ENCODE measurements at regions not wholly inside any gene's neighbourhood (a gene's known extent, or its start where the extent isn't known, plus 50 kb on each side); places are given as distances from the start of the nearest gene placed in this dataset.

- TF ChIP-seq CTCF (conservative IDR thresholded peaks at IDR 0.05; ENCODE audit: low read depth, low read length) = no peak
Measured at GRCh38 chr16:14364112-14364385, 266.0 kb downstream of the PARN start (continued).

GRCh38 chr16:14362774-14363371, 267.2 kb downstream of the PARN start:
- H2BK15ac ChIP-seq (ENCODE audit: low read depth, low read length) = no peak overlapping the region
- no peaks in the 10 kb centered on the region for H3K9me3 ChIP-seq (ENCODE audit: control insufficient read depth, insufficient read depth, low read length)
- H3K4me2 ChIP-seq (ENCODE audit: low read depth, low read length) = peak overlapping the region; percentile 79
- H3K4me3 ChIP-seq (ENCODE audit: insufficient read depth, low read depth, low read length) = peak overlapping the region; percentile 20; the same call in 1 of the 2 replicates
- no peaks in the 10 kb centered on the region for H4K20me1 ChIP-seq (ENCODE audit: insufficient read depth, low read length)
- ATAC-seq (ENCODE audit: low read depth) = peak; percentile 54
- H2BK20ac ChIP-seq (ENCODE audit: low read depth, low read length) = peak overlapping the region; percentile 30; the same call in 1 of the 2 replicates
- peak overlapping the region; percentile 0; the same call in 1 of the 2 replicates for H3K9ac ChIP-seq (ENCODE audit: low read depth, low read length)
- H3K23ac ChIP-seq (ENCODE audit: low read depth, low read length) = peak overlapping the region; percentile 33; the same call in 1 of the 2 replicates
- no peaks in the 10 kb centered on the region for H3K36me3 ChIP-seq (ENCODE audit: control insufficient read depth, insufficient read depth, low read length)
- DNase-seq = peak; percentile 74
- peak overlapping the region; percentile 31 for H2BK120ac ChIP-seq (ENCODE audit: low read depth, low read length)
- peaks cover 10% of the 10 kb centered on the region for H3K4me1 ChIP-seq (ENCODE audit: control insufficient read depth, insufficient read depth, low read length)
- H2AK5ac ChIP-seq (ENCODE audit: low read depth, low read length) = no peak overlapping the region
- in situ Hi-C loops (cut with MboI; ENCODE audit: low sequenced_read_pairs) (loop anchor here (5.0 kb wide), 1 partner anchor 56 kb away; no protein-coding TSS in a partner anchor), intact Hi-C loops (cut with micrococcal nuclease) (loop anchor here (5.0 kb wide), 1 partner anchor 164 kb away; no protein-coding TSS in a partner anchor), dilution Hi-C loops (cut with HindIII; ENCODE audit: low sequenced_read_pairs, unreplicated experiment) (no loop called here)
- WGBS, 2 experiments (ENCODE audit: extremely low coverage in 2 of 2, insufficient read length in 1 of 2) = no CpG with 5 or more reads among the region's 20 CpGs
- H3K79me1 ChIP-seq (ENCODE audit: low read depth in 1 of 2, low read length in 2 of 2) = no peaks in the 10 kb centered on the region
- H3K27me3 ChIP-seq (ENCODE audit: control insufficient read depth, insufficient read depth, low read length) = peaks cover 2% of the 10 kb centered on the region; the same call in 1 of the 2 replicates
- 0 out of 2 replicates have a peak overlapping the region, but pooled peaks have one; percentile 3 for H3K14ac ChIP-seq (replicated peaks; ENCODE audit: low read depth, low read length)
- peaks cover 10% of the 10 kb centered on the region; the same call in 1 of the 2 replicates for H3K9me1 ChIP-seq (ENCODE audit: insufficient read depth, low read length)
- no TSS peak for BruUV-seq (replicated peaks)
- H2AFZ ChIP-seq (replicated peaks; ENCODE audit: low read length, poor library complexity) = peak overlapping the region; percentile 72
- peak overlapping the region in 1 of 2 experiments; percentile 45; a peak in 1 of 4 replicates for H4K8ac ChIP-seq (ENCODE audit: low read depth in 2 of 2, low read length in 2 of 2)
- peak overlapping the region; percentile 24 for H3K4ac ChIP-seq (ENCODE audit: low read depth, low read length)
- peak overlapping the region; percentile 27 for H3K27ac ChIP-seq (ENCODE audit: insufficient read depth, low read length)
- no peak overlapping the region for H3K56ac ChIP-seq (ENCODE audit: extremely low read depth, insufficient read depth, low read length)
- peak overlapping the region; percentile 49; the same call in 1 of the 2 replicates for H4K91ac ChIP-seq (ENCODE audit: insufficient read depth, low read depth, low read length)
- peak overlapping the region; percentile 0; the same call in 1 of the 2 replicates for H4K5ac ChIP-seq (ENCODE audit: low read depth, low read length)
- ChIA-PET POLR2A (ENCODE audit: unreplicated experiment) (no interaction called here), CTCF (interaction anchor here (1.1 kb wide), 1 partner anchor 53 kb away, joined by 3 read pairs; no protein-coding TSS in a partner anchor)
- peak overlapping the region; percentile 60 for H2AK9ac ChIP-seq (replicated peaks; ENCODE audit: low read depth, low read length, poor library complexity)
- H2BK5ac ChIP-seq (ENCODE audit: low read depth, low read length, poor library complexity, severe bottlenecking) = peak overlapping the region; percentile 15
- H3K18ac ChIP-seq (ENCODE audit: low read depth, low read length) = peak overlapping the region; percentile 58; the same call in 1 of the 2 replicates
- TF ChIP-seq FOS (IDR thresholded peaks at IDR 0.05; ENCODE audit: low read depth, low read length) (no peak), POLR2A (IDR thresholded peaks at IDR 0.05; ENCODE audit: low read depth, low read length) (no peak), CHD1 (IDR thresholded peaks at IDR 0.05; ENCODE audit: low read depth, low read length) (no peak), ELK1 (IDR thresholded peaks at IDR 0.05; ENCODE audit: borderline replicate concordance, low read depth, low read length) (no peak), MAFK (IDR thresholded peaks at IDR 0.05; ENCODE audit: low read depth, low read length) (no peak), BHLHE40 (IDR thresholded peaks at IDR 0.05; ENCODE audit: low read depth, low read length) (no peak), CTCF (conservative IDR thresholded peaks at IDR 0.05; ENCODE audit: low read depth, low read length) (no peak)
